Uterus (tissue), 2 donors: ENCODE measurements at regions not wholly inside any gene's neighbourhood (a gene's known extent, or its start where the extent isn't known, plus 50 kb on each side); places are given as distances from the start of the nearest gene placed in this dataset.

ENCODE experiments used
- POLR2A ChIP-seq, 2 donors: fragments of 450-650 bp; IDR thresholded peaks; one replicate each; pipeline ENCODE4 v1.6.1; 2016; ENCODE audit warnings: antibody characterized with exemption in 2 of 2, mild to moderate bottlenecking in 1 of 2, moderate library complexity in 1 of 2
- TF ChIP-seq, protein P1 (sequence below), 4 experiments: fragments of 200-600 bp in 2 of 4; fragments of 450-650 bp in 2 of 4; sonication (generic) in 2 of 4; IDR thresholded peaks; one replicate each; pipeline ENCODE4 v1.5.1; 2016 to 2019; ENCODE audit warnings: antibody characterized with exemption in 4 of 4, mild to moderate bottlenecking in 2 of 4, moderate library complexity in 1 of 4

GRCh38 chr7:25918731-25919130 is 233.3 kb upstream of the NFE2L3 start:
- TF ChIP-seq, protein P1, sequence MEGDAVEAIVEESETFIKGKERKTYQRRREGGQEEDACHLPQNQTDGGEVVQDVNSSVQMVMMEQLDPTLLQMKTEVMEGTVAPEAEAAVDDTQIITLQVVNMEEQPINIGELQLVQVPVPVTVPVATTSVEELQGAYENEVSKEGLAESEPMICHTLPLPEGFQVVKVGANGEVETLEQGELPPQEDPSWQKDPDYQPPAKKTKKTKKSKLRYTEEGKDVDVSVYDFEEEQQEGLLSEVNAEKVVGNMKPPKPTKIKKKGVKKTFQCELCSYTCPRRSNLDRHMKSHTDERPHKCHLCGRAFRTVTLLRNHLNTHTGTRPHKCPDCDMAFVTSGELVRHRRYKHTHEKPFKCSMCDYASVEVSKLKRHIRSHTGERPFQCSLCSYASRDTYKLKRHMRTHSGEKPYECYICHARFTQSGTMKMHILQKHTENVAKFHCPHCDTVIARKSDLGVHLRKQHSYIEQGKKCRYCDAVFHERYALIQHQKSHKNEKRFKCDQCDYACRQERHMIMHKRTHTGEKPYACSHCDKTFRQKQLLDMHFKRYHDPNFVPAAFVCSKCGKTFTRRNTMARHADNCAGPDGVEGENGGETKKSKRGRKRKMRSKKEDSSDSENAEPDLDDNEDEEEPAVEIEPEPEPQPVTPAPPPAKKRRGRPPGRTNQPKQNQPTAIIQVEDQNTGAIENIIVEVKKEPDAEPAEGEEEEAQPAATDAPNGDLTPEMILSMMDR (IDR thresholded peaks at IDR 0.05) = no peak
- no peak for TF ChIP-seq POLR2A (IDR thresholded peaks at IDR 0.05)
